MCF 10A (cell line): ENCODE measurements at regions not wholly inside any gene's neighbourhood (a gene's known extent, or its start where the extent isn't known, plus 50 kb on each side); places are given as distances from the start of the nearest gene placed in this dataset.

Source experiments
- BruUV-seq: library from RNA; stranded (reverse); fragments of 400-500 nt; replicated peaks from 2 replicates; lab custom pipeline; 2021; lab: Mats Ljungman, UMichigan
- CTCF ChIA-PET: fragments of 300-600 bp; sonication (Branson Sonifier 250); formaldehyde crosslinking; extraction: SDS; loops from one replicate; lab custom pipeline; 2021; ENCODE audit warnings: antibody characterized with exemption, inconsistent platforms; lab: Yijun Ruan, JAX
- POLR2A ChIA-PET: fragments of 300-600, 350-650 bp; sonication (Branson Sonifier 250); formaldehyde crosslinking; extraction: SDS; loops from one replicate; lab custom pipeline; 2020; ENCODE audit warnings: antibody characterized with exemption, inconsistent platforms; lab: Yijun Ruan, JAX
- DNase-seq: peaks from one replicate; pipeline ENCODE4 v3.0.0-alpha.2; 2018; ENCODE audit not compliant: unreplicated experiment
- H3K27ac Mint-ChIP-seq: one replicate; pipeline ENCODE4 v1.8.0; 2022; ENCODE audit warnings: mild to moderate bottlenecking, low read depth, mixed read lengths; ENCODE audit not compliant: unreplicated experiment
- H3K27me3 Mint-ChIP-seq: one replicate; pipeline ENCODE4 v1.8.0; 2022; ENCODE audit warnings: mixed read lengths; ENCODE audit not compliant: insufficient read depth, unreplicated experiment
- H3K36me3 Mint-ChIP-seq: one replicate; pipeline ENCODE4 v1.8.0; 2022; ENCODE audit warnings: mild to moderate bottlenecking, moderate library complexity, mixed read lengths; ENCODE audit not compliant: insufficient read depth, unreplicated experiment
- H3K4me1 Mint-ChIP-seq: one replicate; pipeline ENCODE4 v1.8.0; 2022; ENCODE audit warnings: mixed read lengths; ENCODE audit not compliant: insufficient read depth, unreplicated experiment
- H3K4me3 Mint-ChIP-seq: one replicate; pipeline ENCODE4 v1.8.0; 2022; ENCODE audit warnings: mild to moderate bottlenecking, moderate library complexity, mixed read lengths; ENCODE audit not compliant: unreplicated experiment
- H3K9me3 Mint-ChIP-seq: one replicate; pipeline ENCODE4 v1.8.0; 2022; ENCODE audit warnings: mixed read lengths; ENCODE audit not compliant: unreplicated experiment
- CTCF ChIP-seq: fragments of 200-600 bp; IDR thresholded peaks from one replicate; pipeline ENCODE4 v1.8.0; 2022; ENCODE audit warnings: antibody characterized with exemption, mild to moderate bottlenecking; ENCODE audit not compliant: unreplicated experiment
- intact Hi-C: fragments of 100-400 bp; cut with micrococcal nuclease; formaldehyde crosslinking; loops from 2 replicates; pipeline ENCODE4 v1.14.1; 2022

DNA sequence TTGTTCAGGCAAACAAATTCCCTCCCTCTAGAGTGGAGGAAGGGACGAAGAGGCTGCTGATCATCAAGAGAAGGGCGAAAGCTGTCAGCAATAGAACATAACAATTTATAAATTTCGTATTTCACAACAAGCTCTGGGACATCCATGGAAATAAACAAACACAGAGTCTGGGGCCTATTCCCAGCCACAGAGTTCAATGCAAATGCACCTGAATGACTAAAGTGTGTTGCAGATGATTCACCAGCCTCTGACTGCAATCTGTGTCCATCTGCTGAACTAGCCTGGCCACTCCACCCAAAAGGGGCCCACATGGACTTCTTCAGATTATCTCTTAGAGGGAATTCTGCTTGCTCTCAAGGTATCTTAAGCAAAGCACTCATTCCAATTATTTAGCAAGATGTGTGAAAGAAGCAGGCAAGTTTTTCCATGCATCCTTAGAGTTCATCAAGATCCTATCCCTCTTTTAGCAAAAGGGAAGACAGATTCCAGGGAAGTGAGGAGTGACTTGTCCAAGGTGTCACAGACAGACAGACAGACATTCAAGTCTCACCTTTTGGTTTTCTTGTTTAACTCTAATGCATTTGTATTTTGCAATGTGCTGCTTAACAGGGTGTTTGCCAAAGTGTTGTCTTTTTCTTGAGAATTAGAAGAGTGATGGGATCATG, 307.8 kb upstream of the PAPPA start:
- intact Hi-C loops = no loop called here
- H3K27ac Mint-ChIP-seq = peak overlapping the region; percentile 83
- CTCF ChIA-PET = interaction anchor here (0.9 kb wide), 2 partner anchors 10 to 253 kb away, joined by 3 read pairs; no protein-coding TSS in a partner anchor
- H3K4me3 Mint-ChIP-seq = no peak overlapping the region
- peak; percentile 83 for DNase-seq
- no peaks in the 10 kb centered on the region for H3K9me3 Mint-ChIP-seq
- POLR2A ChIA-PET = interaction anchor here (1.6 kb wide), 1 partner anchor 48 kb away, joined by 3 read pairs; no protein-coding TSS in a partner anchor
- no peaks in the 10 kb centered on the region for H3K27me3 Mint-ChIP-seq
- no peaks in the 10 kb centered on the region for H3K36me3 Mint-ChIP-seq
- peaks cover 23% of the 10 kb centered on the region for H3K4me1 Mint-ChIP-seq
- no TSS peak for BruUV-seq
- TF ChIP-seq CTCF = no peak

DNA sequence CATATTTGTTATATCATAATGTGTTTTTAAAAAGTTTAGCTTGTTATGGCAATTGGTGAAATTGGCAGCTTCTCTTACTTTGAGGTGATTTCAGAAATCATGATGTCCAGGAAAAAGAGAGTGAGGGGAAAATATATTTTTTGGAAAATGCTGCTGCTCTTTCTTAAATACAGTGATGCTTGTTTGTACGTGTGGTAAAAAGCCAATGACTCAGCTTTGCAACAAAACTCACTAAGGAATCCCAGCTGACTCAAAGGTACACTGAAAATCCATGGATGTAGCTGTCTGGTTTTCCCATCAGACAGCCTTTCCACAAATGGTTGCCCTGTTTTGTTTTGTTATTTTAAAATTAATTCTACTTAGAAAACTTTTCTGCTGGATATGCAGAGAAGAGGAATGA, 306.4 kb upstream of the PAPPA start:
- ChIA-PET POLR2A (interaction anchor here (0.7 kb wide), 1 partner anchor 651 kb away, joined by 3 read pairs; no protein-coding TSS in a partner anchor), CTCF (interaction anchor here (1.1 to 1.3 kb wide), 2 partner anchors 254 to 799 kb away, joined by 3 to 8 read pairs; no protein-coding TSS in a partner anchor)
- TF ChIP-seq CTCF = no peak
- Mint-ChIP-seq H3K4me3 (no peak overlapping the region), H3K36me3 (no peaks in the 10 kb centered on the region), H3K9me3 (no peaks in the 10 kb centered on the region), H3K27me3 (no peaks in the 10 kb centered on the region), H3K27ac (no peak overlapping the region), H3K4me1 (peaks cover 28% of the 10 kb centered on the region)
- BruUV-seq = no TSS peak
- intact Hi-C loops = no loop called here
- DNase-seq = peak; percentile 53

DNA sequence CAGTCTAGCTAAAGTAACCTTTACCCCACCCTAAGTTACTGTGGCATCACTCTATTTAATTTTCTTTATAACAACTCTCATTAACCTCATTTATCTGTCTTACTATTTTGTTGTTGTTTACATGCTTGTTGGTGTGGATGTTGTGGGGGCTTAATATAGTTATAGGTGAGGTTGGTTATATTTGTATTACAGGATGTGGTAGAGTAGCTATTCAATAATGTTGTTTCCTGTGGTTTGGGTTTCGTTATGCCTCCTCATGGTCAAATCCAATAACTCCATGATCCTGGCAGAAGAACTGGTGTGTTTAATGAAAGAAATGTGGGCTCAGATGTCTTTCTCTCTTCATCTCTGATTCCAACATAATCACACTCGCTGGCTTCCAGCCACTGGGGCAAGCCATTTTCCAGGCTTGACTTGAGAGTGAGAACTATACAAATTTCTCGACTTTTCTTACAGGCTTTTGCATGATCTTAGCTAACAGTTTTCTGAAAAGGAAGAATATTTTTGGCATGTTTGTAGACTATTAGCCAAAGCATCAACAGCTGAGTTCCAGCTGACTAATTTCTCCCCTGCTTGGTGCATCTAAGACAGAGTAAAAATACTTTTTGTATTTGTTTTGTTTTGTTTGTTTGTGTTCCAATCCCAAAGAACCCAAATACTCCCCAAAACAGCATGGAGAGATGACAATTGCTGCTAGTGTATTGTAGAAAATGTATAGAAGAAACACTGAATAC, 303.7 kb upstream of the PAPPA start:
- DNase-seq = no peak
- intact Hi-C loops = loop anchor here (10.0 kb wide), 1 partner anchor 135 kb away; no protein-coding TSS in a partner anchor
- Mint-ChIP-seq H3K27me3 (no peaks in the 10 kb centered on the region), H3K9me3 (no peaks in the 10 kb centered on the region), H3K36me3 (no peaks in the 10 kb centered on the region), H3K27ac (no peak overlapping the region), H3K4me3 (no peak overlapping the region), H3K4me1 (peaks cover 28% of the 10 kb centered on the region)
- no peak for TF ChIP-seq CTCF
- CTCF ChIA-PET = interaction anchor here (0.7 to 2.1 kb wide), 2 partner anchors 256 to 751 kb away, joined by 5 to 9 read pairs; no protein-coding TSS in a partner anchor
- no TSS peak for BruUV-seq
- POLR2A ChIA-PET = no interaction called here
